HepG2 (cell line): ENCODE measurements at regions not wholly inside any gene's neighbourhood (a gene's known extent, or its start where the extent isn't known, plus 50 kb on each side); places are given as distances from the start of the nearest gene placed in this dataset.

Experiments
- ATAC-seq: fragments of 200-7000 bp; cut with Tn5 transposase; 3 replicates; pipeline ENCODE4 v1.9.1; 2020; ENCODE audit warnings: mild to moderate bottlenecking, moderate library complexity
- BruUV-seq: library from RNA; stranded (reverse); fragments of 400-500 nt; replicated peaks from 2 replicates; lab custom pipeline; 2021; lab: Mats Ljungman, UMichigan
- CTCF ChIA-PET: fragments of 300-600 bp; formaldehyde crosslinking; extraction: SDS; loops from one replicate; lab custom pipeline; 2021; ENCODE audit warnings: low total read pairs, inconsistent platforms, low intra/inter-chr PET ratio; lab: Yijun Ruan, JAX
- POLR2A ChIA-PET: fragments of 350-600 bp; sonication (Branson Sonifier 250); formaldehyde crosslinking; loops from one replicate; lab custom pipeline; 2020; ENCODE audit warnings: antibody characterized with exemption, inconsistent platforms; lab: Yijun Ruan, JAX
- DNase-seq: peaks from one replicate; pipeline ENCODE4 v3.0.0-alpha.2; 2015; ENCODE audit warnings: low spot score
- FAIRE-seq: peaks from 3 replicates; lab custom pipeline; 2011; peaks lifted over from hg19 to GRCh38; lab: Jason Lieb, UNC
- H2AFZ ChIP-seq: one replicate; pipeline ENCODE4 v1.6.1; 2011; ENCODE audit warnings: low read length, inconsistent platforms
- H3K27ac ChIP-seq: fragments of 300-600 bp; 3 replicates; pipeline ENCODE4 v1.8.0; 2011; ENCODE audit warnings: mixed run types, mild to moderate bottlenecking, mixed read lengths, low read length, inconsistent platforms; ENCODE audit not compliant: insufficient read depth; ENCODE audit errors: extremely low read length
- H3K27me3 ChIP-seq, 2 experiments: fragments of 200-600 bp in 1 of 2; 2 replicates in 1 of 2; 3 replicates in 1 of 2; pipeline versions ENCODE4 v1.6.0 to v1.8.0; 2011; ENCODE audit warnings: low read length in 2 of 2, mild to moderate bottlenecking in 2 of 2, moderate library complexity in 2 of 2, inconsistent platforms in 1 of 2; ENCODE audit not compliant: insufficient read depth in 2 of 2, control insufficient read depth in 1 of 2
- H3K36me3 ChIP-seq, 2 experiments: fragments of 200-600 bp in 1 of 2; replicated peaks in 1 of 2; 2 replicates in 1 of 2; 3 replicates in 1 of 2; pipeline versions ENCODE4 v1.5.1 to v1.8.0; 2011; ENCODE audit warnings: low read length in 2 of 2, inconsistent platforms in 1 of 2; ENCODE audit not compliant: insufficient read depth in 2 of 2, control insufficient read depth in 1 of 2
- H3K4me1 ChIP-seq: 2 replicates; pipeline ENCODE4 v1.5.1; 2012; ENCODE audit warnings: low read length, inconsistent platforms; ENCODE audit not compliant: insufficient read depth
- H3K4me2 ChIP-seq: 2 replicates; pipeline ENCODE4 v1.6.0; 2011; ENCODE audit warnings: low read depth, low read length, inconsistent platforms
- H3K4me3 ChIP-seq, 3 experiments: fragments of 200-600 bp in 1 of 3; sonication (generic), shearing (Covaris generic) in 1 of 3; replicated peaks in 1 of 3; 2 replicates each; pipeline ENCODE4 v1.5.1; 2011 to 2016; ENCODE audit warnings: low read length in 3 of 3, inconsistent platforms in 2 of 3, low read depth in 2 of 3, mild to moderate bottlenecking in 2 of 3, control low read depth in 1 of 3, mixed read lengths in 1 of 3; ENCODE audit not compliant: insufficient read depth in 1 of 3
- H3K79me2 ChIP-seq: one replicate; pipeline ENCODE4 v1.6.1; 2011; ENCODE audit warnings: low read length, inconsistent platforms; ENCODE audit not compliant: insufficient read depth
- H3K9ac ChIP-seq: 2 replicates; pipeline ENCODE4 v1.6.0; 2011; ENCODE audit warnings: mild to moderate bottlenecking, low read depth, low read length, inconsistent platforms; ENCODE audit not compliant: insufficient read depth
- H3K9me3 ChIP-seq: 2 replicates; pipeline ENCODE4 v1.5.1; 2012; ENCODE audit warnings: mild to moderate bottlenecking, low read length
- H4K20me1 ChIP-seq: 2 replicates; pipeline ENCODE4 v1.6.0; 2011; ENCODE audit warnings: inconsistent platforms, mild to moderate bottlenecking, low read length, moderate library complexity; ENCODE audit not compliant: insufficient read depth
- ATAD3A ChIP-seq: sonication (generic); formaldehyde crosslinking; IDR thresholded peaks from 2 replicates; pipeline ENCODE4 v1.4.0; 2020; ENCODE audit warnings: missing genetic modification reagents
- CEBPG ChIP-seq: IDR thresholded peaks from 2 replicates; pipeline ENCODE4 v1.6.1; 2016
- DR1 ChIP-seq: sonication (generic); formaldehyde crosslinking; IDR thresholded peaks from 2 replicates; pipeline ENCODE4 v1.8.0; 2021; ENCODE audit warnings: mild to moderate bottlenecking, missing genetic modification reagents, inconsistent platforms
- FOSL2 ChIP-seq: sonication (generic); formaldehyde crosslinking; IDR thresholded peaks from 2 replicates; pipeline ENCODE4 v1.4.0; 2020; ENCODE audit warnings: missing genetic modification reagents
- FOXP1 ChIP-seq, 2 experiments: fragments of 450-650 bp in 1 of 2; IDR thresholded peaks; 2 replicates each; pipeline ENCODE4 v1.6.1; 2017 to 2018; ENCODE audit warnings: antibody characterized with exemption in 1 of 2
- NKX3-1 ChIP-seq: sonication (generic); formaldehyde crosslinking; IDR thresholded peaks from 2 replicates; pipeline ENCODE4 v1.5.0; 2020; ENCODE audit warnings: missing genetic modification reagents
- NR2F1 ChIP-seq, 2 experiments: fragments of 450-650 bp in 1 of 2; formaldehyde crosslinking in 1 of 2; IDR thresholded peaks; 2 replicates each; pipeline versions ENCODE4 v1.5.0 to v1.6.1; 2016 to 2020; ENCODE audit warnings: mild to moderate bottlenecking in 1 of 2, missing compliant biosample characterization in 1 of 2, missing genetic modification reagents in 1 of 2, moderate library complexity in 1 of 2
- POLR2G ChIP-seq: fragments of 200-400 bp; formaldehyde crosslinking; IDR thresholded peaks from 2 replicates; pipeline ENCODE4 v1.6.1; 2018; ENCODE audit warnings: mild to moderate bottlenecking, low read depth, low read length, moderate library complexity
- RFX5 ChIP-seq: IDR thresholded peaks from 2 replicates; pipeline ENCODE4 v1.6.1; 2011; ENCODE audit warnings: low read depth, low read length, improper control_type of control experiment
- SALL2 ChIP-seq: sonication (generic); formaldehyde crosslinking; IDR thresholded peaks from 2 replicates; pipeline ENCODE4 v1.8.1; 2023; ENCODE audit warnings: mild to moderate bottlenecking, missing genetic modification reagents, inconsistent platforms
- SMC3 ChIP-seq: IDR thresholded peaks from 2 replicates; pipeline ENCODE4 v1.6.1; 2011; ENCODE audit warnings: low read length, improper control_type of control experiment
- SOX5 ChIP-seq: IDR thresholded peaks from 2 replicates; pipeline ENCODE4 v1.6.1; 2016; ENCODE audit warnings: borderline replicate concordance
- SSRP1 ChIP-seq: IDR thresholded peaks from 2 replicates; pipeline ENCODE4 v1.6.1; 2016; ENCODE audit warnings: control low read depth
- ZC3H13 ChIP-seq: sonication (generic); formaldehyde crosslinking; IDR thresholded peaks from 2 replicates; pipeline ENCODE4 v1.8.1; 2023; ENCODE audit warnings: mild to moderate bottlenecking, missing genetic modification reagents, moderate library complexity
- ZFP1 ChIP-seq: IDR thresholded peaks from 2 replicates; pipeline ENCODE4 v1.6.1; 2016
- ZNF660 ChIP-seq: sonication (generic); formaldehyde crosslinking; IDR thresholded peaks from 2 replicates; pipeline ENCODE4 v1.5.1; 2020; ENCODE audit warnings: mild to moderate bottlenecking, low read depth, missing genetic modification reagents, borderline replicate concordance
- ZNF773 ChIP-seq: sonication (generic); formaldehyde crosslinking; IDR thresholded peaks from 2 replicates; pipeline ENCODE4 v1.4.0; 2020; ENCODE audit warnings: missing genetic modification reagents, borderline replicate concordance
- WGBS: methylation state at CpG from one replicate; pipeline ENCODE4 v1.1.6; 2017; ENCODE audit warnings: low lambda C conversion rate; 5-methylcytosine and 5-hydroxymethylcytosine counted together
- in situ Hi-C: cut with HindIII; loops from 2 replicates; pipeline ENCODE4 v1.10.0; 2017; ENCODE audit warnings: low pct_unique_long_range_greater_than_20kb; ENCODE audit not compliant: extremely low pct_ligation_motif_present
- intact Hi-C: fragments of 100-400 bp; cut with micrococcal nuclease; formaldehyde crosslinking; loops from one replicate; pipeline ENCODE4 v1.10.0; 2022; ENCODE audit not compliant: unreplicated experiment
- TF ChIP-seq, protein P1 (sequence below): sonication (generic); formaldehyde crosslinking; IDR thresholded peaks from 2 replicates; pipeline ENCODE4 v1.5.0; 2020; ENCODE audit warnings: mild to moderate bottlenecking, missing genetic modification reagents
- TF ChIP-seq, protein P2 (sequence below): sonication (generic); formaldehyde crosslinking; IDR thresholded peaks from 2 replicates; pipeline ENCODE4 v1.5.1; 2020; ENCODE audit warnings: missing genetic modification reagents, mild to moderate bottlenecking, borderline replicate concordance
- TF ChIP-seq, protein P3 (sequence below): IDR thresholded peaks from 2 replicates; pipeline ENCODE4 v1.6.1; 2016

DNA sequence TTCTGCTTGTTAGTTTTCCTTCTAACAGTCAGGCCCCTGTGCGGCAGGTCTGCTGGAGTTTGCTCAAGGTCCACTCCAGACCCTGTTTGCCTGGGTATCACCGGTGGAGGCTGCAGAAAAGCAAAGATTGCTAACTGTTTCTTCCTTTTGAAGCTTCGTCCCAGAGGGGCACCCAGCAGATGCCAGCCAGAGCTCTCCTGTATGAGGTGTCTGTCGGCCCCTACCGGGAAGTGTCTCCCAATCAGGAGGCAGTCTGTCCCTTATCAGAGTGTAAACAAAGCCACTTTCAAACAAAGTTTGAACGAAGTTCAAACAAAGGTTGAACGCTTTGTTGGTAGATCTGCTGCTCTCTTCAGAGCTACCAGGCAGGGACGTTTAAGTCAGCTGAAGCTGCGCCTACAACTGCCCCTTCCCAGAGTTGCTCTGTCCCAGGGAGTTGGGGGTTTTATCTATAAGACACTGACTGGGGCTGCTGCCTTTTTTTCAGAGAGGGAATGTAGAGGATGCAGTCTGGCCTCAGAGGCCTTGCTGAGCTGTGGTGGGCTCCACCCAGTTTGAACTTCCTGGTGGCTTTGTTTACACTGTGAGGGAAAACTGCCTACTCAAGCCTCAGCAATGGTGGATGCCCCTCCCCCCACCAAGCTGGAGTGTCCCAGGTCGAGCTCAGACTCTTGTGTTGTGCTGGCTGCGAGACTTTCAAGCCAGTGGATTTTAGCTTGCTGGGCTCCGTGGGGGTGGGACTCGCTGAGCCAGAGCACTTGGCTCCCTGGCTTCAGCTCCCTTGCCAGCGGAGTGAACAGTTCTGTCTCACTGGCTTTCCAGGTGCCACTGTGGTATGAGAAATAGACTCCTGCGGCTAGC is 401.8 kb downstream of the SRGAP2C start:
- BruUV-seq = TSS peak; percentile 37
- TF ChIP-seq SSRP1 (CRISPR knock-in tag) = no peak
- TF ChIP-seq SOX5 (CRISPR knock-in tag) = no peak; the same call in 1 of the 2 replicates
- TF ChIP-seq CEBPG = peak; percentile 25; the same call in 1 of the 2 replicates
- TF ChIP-seq, protein P1, sequence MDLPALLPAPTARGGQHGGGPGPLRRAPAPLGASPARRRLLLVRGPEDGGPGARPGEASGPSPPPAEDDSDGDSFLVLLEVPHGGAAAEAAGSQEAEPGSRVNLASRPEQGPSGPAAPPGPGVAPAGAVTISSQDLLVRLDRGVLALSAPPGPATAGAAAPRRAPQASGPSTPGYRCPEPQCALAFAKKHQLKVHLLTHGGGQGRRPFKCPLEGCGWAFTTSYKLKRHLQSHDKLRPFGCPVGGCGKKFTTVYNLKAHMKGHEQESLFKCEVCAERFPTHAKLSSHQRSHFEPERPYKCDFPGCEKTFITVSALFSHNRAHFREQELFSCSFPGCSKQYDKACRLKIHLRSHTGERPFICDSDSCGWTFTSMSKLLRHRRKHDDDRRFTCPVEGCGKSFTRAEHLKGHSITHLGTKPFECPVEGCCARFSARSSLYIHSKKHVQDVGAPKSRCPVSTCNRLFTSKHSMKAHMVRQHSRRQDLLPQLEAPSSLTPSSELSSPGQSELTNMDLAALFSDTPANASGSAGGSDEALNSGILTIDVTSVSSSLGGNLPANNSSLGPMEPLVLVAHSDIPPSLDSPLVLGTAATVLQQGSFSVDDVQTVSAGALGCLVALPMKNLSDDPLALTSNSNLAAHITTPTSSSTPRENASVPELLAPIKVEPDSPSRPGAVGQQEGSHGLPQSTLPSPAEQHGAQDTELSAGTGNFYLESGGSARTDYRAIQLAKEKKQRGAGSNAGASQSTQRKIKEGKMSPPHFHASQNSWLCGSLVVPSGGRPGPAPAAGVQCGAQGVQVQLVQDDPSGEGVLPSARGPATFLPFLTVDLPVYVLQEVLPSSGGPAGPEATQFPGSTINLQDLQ = peak; percentile 46; the same call in 1 of the 2 replicates
- TF ChIP-seq FOXP1 (IDR thresholded peaks at IDR 0.05) = no peak
- peak; percentile 52; the same call in 1 of the 2 replicates for TF ChIP-seq FOXP1 (CRISPR knock-in tag; IDR thresholded peaks at IDR 0.05)
- no peak for TF ChIP-seq NKX3-1
- peak; percentile 44; the same call in 1 of the 2 replicates for TF ChIP-seq POLR2G
- no peak for TF ChIP-seq ZNF660 (CRISPR knock-in tag)
- TF ChIP-seq, protein P2, sequence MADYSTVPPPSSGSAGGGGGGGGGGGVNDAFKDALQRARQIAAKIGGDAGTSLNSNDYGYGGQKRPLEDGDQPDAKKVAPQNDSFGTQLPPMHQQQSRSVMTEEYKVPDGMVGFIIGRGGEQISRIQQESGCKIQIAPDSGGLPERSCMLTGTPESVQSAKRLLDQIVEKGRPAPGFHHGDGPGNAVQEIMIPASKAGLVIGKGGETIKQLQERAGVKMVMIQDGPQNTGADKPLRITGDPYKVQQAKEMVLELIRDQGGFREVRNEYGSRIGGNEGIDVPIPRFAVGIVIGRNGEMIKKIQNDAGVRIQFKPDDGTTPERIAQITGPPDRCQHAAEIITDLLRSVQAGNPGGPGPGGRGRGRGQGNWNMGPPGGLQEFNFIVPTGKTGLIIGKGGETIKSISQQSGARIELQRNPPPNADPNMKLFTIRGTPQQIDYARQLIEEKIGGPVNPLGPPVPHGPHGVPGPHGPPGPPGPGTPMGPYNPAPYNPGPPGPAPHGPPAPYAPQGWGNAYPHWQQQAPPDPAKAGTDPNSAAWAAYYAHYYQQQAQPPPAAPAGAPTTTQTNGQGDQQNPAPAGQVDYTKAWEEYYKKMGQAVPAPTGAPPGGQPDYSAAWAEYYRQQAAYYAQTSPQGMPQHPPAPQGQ (CRISPR knock-in tag) = no peak
- TF ChIP-seq SALL2 (CRISPR knock-in tag) = no peak
- no peak for TF ChIP-seq RFX5
- TF ChIP-seq ZC3H13 (CRISPR knock-in tag) = no peak
- TF ChIP-seq ZFP1 (CRISPR knock-in tag) = no peak
- no peak for TF ChIP-seq ZNF773 (CRISPR knock-in tag)
- TF ChIP-seq ATAD3A (CRISPR knock-in tag) = no peak
- TF ChIP-seq DR1 (CRISPR knock-in tag) = no peak
- TF ChIP-seq FOSL2 = peak; percentile 66
- TF ChIP-seq, protein P3, sequence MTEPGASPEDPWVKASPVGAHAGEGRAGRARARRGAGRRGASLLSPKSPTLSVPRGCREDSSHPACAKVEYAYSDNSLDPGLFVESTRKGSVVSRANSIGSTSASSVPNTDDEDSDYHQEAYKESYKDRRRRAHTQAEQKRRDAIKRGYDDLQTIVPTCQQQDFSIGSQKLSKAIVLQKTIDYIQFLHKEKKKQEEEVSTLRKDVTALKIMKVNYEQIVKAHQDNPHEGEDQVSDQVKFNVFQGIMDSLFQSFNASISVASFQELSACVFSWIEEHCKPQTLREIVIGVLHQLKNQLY (CRISPR knock-in tag) = no peak
- no peak; the same call in 1 of the 2 replicates for TF ChIP-seq SMC3
- TF ChIP-seq NR2F1 (CRISPR knock-in tag; IDR thresholded peaks at IDR 0.05) = peak in 1 of 2 experiments; percentile 64; a peak in 2 of 4 replicates

More for the DNA sequence above, 401.8 kb downstream of the SRGAP2C start:
- in situ Hi-C loops (no loop called here), intact Hi-C loops (loop anchor here (2.0 kb wide), 1 partner anchor 76 kb away; no protein-coding TSS in a partner anchor)
- Histone ChIP-seq H3K79me2 (no peaks in the 10 kb centered on the region), H3K4me2 (peak overlapping the region; percentile 71), H3K27ac (peak overlapping the region; percentile 98), H3K27me3 (no peaks in the 10 kb centered on the region), H3K4me1 (peaks cover 40% of the 10 kb centered on the region), H3K9ac (peak overlapping the region; percentile 66), H3K9me3 (peaks cover 17% of the 10 kb centered on the region), H2AFZ (peak overlapping the region; percentile 56), H3K4me3 (peak overlapping the region in 2 of 3 experiments; percentile 5 to 16; a peak in 2 of 6 replicates), H4K20me1 (no peaks in the 10 kb centered on the region), H3K36me3 (no peaks in the 10 kb centered on the region)
- WGBS = 11% methylated on average over 9 of the region's 15 CpGs
- peak; percentile 32 for FAIRE-seq
- peak; percentile 97 for DNase-seq
- CTCF ChIA-PET = interaction anchor here (1.4 kb wide), 1 partner anchor 64 kb away, joined by 3 read pairs; no protein-coding TSS in a partner anchor
- peak; percentile 97 for ATAC-seq
- POLR2A ChIA-PET = interaction anchor here (0.6 to 2.9 kb wide), 11 partner anchors 43 to 402 kb away, joined by 3 to 64 read pairs (median 5); partner anchors contain the start of gene SRGAP2C
